NCI-H1048 (cell line): ENCODE measurements at regions not wholly inside any gene's neighbourhood (a gene's known extent, or its start where the extent isn't known, plus 50 kb on each side); places are given as distances from the start of the nearest gene placed in this dataset.
"Not testable (repeated sequence)": the region's sequence is repeated elsewhere in the genome, so short reads cannot be mapped to it uniquely, and the experiment has no call there.

Experiments used
- DNase-seq: peaks from one replicate; lab custom pipeline; 2025; lab: John Stamatoyannopoulos, UW

DNA sequence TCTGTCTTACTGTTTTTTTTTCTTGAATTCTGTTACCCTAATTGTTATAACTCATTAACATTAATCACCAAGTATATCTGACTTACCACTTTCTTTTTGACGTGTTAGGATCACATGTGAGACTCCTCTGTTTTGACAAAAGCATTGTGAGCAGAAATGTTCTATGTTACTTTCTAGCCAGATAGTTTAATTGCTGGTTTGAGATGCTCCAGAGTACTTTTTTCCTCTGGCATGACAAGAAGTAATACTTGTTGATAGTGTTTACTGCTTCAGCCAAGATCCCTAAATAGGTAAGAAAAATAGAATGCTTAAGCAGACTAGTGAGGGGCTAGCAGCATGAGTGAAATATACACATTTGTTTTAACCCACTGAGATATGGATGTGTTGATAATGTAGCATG lies 303.9 kb upstream of the PABPC4L start:
- no peak for DNase-seq

DNA sequence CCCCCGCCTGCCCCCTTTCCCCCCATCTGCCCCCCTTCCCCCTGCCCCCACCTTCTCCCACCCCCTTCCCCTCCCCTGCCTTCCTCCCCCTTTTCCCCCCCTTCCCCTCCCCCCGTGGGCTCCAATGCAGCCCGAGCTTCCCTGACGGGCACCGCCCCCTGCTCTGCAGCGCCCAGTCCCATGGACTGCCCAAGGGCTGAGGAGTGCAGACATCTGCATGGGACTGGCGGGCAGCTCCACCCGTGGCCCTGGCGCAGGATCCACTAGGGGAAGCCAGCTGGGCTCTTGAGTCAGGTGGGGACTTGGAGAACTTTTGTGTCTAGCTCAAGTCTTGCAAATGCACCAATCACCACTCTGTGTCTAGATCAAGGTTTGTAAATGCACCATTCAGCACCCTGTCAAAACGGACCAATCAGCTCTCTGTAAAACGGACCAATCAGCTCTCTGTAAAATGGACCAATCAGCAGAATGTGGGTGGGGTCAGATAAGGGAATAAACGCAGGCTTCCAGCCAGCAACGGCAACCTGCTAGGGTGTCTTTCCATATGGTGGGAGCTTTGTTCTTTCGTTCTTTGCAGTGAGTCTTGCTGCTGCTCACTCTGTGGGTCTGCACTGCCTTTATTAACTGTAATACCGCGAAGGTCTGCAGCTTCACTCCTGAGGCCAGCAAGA lies 300.5 kb upstream of the PABPC4L start:
- no peak for DNase-seq

DNA sequence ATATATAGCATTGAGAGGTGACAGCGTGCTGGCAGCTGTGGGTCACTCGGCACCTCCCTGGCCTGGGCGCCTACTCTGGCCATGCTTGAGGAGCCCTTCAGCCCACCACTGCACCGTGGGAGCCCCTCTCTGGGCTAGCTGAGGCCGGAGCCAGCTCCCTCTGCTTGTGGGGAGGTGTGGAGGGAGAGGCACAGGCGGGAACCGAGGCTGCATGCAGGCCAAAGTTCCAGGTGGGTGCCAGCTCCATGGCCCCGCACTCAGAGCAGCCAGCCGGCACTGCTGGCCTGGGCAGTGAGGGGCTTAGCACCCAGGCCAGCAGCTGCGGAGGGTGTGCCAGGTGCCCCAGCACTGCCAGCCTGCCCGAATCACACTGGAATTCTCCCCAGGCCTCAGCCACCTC lies 299.9 kb upstream of the PABPC4L start:
- not testable (repeated sequence) for DNase-seq

DNA sequence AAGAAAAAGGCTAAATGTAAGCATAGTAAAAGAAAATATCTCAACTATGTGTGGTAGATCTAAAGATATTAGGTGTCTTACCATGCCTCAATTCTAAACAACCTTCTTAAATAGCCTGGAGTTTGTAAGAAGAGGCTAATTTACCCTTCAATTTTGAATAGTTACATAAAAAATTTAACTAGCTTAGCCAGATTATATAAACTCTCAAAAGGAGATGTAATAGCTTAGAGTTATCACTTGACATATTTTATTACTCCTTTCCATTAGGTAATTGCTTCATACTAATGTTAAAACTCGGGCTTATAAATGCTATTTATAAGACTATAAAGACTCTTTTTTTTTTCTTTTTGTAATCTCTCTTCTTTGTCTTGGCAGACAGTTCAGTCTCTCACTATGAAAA lies 297.5 kb upstream of the PABPC4L start:
- DNase-seq = no peak

DNA sequence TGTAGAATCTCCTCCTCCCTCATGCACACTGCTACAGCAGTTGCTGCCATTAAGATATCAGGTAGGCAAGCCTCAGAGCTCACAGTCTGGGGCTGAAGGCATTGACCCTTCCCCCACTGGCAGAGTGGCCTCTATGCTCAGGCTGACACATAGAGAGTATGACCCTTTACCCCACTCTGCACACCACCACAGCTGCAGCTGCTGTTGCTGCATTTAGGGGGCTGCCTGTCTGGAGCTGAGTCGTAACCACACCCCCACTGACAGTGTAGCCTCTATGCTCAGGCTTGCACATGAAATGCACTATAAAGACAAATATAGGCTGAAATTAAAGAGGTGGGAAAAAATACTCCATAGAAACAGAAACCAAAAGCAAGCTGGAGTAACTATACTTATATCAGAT lies 289.3 kb upstream of the PABPC4L start:
- no peak for DNase-seq

DNA sequence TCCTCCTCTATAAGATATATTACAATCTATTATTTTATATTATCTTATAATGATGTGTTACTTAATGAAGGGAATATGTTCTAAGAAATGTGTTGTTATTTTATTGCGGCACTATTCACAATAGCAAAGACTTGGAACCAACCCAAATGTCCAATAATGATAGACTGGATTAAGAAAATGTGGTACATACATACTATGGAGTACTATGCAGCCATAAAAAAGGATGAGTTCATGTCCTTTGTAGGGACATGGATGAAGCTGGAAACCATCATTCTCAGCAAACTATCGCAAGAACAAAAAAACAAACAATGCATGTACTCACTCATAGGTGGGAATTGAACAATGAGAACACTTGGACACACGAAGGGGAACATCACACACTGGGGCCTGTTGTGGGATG lies 281.9 kb upstream of the PABPC4L start:
- DNase-seq = not testable (repeated sequence)

DNA sequence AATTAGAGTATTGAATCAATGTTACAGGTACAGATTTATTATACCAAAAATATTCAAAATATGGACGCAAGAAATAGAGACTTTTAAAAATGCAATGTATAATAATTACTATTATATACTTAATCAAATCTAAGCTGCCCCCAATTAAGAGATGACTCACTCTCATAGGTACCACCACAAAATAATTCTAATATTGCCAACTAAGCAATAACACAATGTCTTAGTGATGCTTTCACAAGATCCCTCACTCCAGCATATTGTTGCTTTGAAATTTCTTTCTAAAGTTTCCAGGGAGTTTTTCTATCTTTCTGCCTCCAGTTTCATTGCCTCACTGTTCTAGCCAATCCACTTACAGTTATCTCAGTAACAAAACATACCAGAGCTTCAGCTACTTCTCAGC lies 270.0 kb upstream of the PABPC4L start:
- DNase-seq = no peak

DNA sequence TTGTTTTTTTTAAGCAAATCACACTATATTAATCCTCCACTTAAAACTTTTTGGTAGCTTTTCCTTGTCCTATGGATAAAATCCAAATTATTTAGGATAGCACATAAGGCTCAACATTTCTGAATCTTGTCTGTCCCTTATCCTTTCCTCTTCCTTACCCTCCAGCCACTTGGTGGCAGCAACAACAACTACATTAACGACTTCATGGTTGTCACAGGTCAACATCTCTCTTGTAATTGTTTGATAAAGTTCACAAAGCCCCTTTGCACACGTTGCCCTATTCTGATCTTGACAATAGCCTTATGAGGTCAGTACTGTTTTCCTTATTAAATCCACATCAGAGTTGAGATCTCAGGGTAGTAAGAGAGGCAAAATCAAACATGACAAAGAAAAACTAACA lies 269.0 kb upstream of the PABPC4L start:
- DNase-seq = no peak

DNA sequence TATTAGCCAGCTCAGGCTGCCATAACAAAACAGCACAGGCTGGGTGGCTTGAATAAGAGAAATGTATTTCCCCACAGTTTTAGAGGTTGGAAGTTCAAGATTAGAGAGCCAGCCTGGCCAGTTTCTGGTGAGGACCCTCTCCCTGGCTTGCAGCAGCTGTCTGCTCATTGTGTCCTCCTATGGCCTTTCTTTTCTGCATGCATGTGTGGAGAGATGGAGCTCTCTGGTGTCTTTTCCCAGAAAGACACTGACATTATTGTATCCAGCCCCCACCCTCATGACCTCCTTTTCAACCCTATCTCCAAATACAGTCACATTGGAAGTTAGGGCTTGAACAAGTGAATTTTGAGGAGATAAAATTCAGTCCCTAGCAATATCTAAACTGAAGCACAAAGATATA lies 263.8 kb upstream of the PABPC4L start:
- no peak for DNase-seq

DNA sequence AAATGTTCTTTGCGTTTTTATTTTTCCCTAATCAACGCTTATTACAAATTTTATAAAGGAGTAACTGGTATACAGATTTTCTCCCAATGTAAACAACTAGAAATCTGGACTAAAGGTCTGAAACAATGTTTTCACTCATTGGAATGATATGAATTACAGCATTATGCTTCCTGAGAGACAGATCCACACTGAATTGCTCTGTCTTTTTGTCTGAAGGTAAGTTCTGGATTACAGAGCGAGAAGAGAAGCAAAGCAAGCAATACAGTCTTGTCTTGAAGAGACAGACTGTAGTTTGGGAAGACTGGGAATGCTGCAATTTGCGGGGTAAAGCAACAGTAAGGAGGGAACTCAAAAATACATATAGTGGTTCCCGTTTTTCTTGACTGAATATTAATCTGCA lies 262.2 kb upstream of the PABPC4L start:
- DNase-seq = no peak

DNA sequence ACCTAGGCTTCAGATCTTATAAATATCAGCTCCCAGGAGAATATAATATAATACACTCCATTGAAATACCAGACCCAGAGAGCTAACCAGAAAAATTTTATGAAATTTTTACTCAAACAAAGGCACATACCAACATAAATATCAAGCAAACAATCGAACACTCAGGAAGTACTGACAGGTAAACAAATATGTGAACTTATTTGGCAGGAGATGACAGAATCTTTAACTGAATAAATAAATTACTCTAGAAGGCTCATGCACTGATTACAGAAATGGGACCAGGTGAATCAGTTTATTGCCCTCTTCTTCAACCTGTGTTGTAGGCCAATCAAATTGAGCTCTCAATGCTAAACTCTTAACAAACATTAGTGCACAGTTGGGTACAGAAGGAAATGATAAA lies 225.2 kb upstream of the PABPC4L start:
- DNase-seq = no peak

DNA sequence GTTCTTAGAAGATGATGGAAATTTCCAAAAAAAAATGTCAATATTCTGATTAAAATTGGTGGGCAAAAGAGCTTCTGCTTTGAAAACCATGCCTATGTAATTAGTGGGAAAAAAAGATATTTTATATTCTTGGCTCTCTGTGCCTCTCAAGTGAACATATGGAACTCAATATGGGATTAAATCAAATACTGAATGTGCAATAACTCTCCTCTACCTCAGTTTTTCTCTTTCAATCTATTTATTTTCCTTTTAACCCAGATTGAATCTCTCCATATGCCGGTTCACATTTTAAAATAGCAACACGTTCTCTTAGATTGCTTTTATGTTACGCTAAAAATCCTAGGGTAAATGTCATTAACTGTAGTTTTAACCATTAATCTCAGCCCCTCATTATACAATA lies 224.2 kb upstream of the PABPC4L start:
- DNase-seq = no peak

DNA sequence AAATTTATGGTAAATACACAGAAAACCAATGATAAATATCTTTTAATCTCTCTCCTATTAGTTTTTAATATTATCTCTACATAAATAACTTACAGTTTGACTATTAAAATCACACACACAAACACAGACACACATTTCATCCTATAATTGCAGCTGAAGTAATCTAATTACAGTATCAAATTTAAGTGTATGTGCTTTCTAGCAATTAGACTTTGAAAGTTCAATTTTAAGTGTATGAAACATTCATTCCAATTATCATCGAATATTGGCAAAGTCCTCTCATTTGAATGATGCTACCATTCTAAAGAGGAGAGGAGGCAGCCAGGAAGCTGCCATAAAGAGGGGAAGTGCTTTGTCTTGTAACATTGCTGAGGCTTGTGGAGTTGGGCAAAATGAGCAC lies 221.2 kb upstream of the PABPC4L start:
- no peak for DNase-seq

DNA sequence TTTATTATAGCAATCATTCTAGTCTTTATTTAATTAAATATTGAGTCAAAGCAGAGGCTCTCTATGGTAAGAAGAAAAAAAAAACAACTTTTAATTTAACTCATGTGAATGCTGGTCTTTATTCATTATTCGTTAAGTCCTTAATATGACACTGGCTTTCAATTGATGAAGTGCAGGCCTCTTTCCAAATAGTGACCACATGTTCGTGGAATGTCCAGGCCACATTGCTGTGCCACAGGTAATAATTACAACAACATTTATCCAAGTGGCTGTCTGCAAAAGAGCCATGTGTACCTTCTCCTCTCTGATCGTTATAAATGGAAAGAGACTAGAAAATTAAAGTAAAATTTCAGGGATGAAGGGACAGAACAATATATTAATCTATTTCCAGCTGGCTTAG lies 220.1 kb upstream of the PABPC4L start:
- no peak for DNase-seq

DNA sequence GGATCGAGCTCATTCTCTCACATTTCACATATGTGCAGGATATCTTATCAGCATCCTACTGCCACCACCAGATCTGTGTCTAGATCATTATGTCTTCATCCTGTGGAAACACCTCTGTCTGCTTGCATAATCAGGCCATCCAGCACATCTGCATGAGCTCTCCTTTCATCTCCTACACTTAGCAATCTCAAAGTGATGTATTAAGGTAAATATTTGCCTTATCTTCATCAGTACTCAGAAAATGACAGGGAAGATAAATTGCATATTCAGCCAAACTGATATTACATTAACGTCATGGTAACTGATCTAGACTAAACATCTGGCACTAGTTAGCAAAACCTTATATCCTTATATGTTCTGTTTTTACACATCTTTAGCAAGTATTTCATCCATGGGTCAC lies 207.3 kb upstream of the PABPC4L start:
- DNase-seq = no peak

DNA sequence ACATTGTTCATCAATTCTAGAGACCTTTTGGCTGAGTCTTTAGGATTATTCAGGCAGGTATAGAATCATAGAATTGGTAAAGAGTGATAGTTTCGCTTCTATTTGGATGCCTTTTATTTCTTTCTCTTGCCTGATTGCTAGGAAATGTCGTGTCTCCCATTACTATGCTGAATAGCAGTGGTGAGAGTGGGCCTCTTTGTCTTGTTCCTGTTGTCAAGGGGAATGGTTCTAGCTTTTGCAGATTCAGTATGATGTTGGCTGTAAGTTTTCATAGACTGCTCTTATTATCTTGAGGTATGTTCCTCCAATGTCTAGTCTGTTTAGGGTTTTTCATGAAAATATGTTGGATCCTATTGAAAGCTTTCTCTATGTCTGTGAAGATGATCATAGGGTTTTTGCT lies 200.2 kb upstream of the PABPC4L start:
- DNase-seq = no peak

DNA sequence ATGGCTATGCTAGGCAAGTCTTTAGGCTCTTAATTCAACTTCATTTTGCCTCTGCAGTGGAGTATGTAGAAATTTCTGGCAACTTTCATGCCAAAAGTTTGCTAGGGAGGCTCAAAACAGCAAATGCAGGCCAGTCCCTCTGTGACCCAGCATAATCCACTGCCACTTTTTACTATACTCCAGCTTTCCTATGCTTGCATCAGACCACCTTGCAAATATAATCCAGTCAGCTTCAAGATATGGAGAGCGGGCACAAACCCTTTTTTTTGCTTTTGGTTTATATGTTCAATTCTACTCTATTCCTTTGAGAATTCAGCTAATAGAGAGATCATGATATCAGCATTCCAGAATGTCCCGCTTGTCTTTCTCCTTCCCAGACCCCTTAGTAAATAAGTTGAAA lies 192.0 kb upstream of the PABPC4L start:
- no peak for DNase-seq

DNA sequence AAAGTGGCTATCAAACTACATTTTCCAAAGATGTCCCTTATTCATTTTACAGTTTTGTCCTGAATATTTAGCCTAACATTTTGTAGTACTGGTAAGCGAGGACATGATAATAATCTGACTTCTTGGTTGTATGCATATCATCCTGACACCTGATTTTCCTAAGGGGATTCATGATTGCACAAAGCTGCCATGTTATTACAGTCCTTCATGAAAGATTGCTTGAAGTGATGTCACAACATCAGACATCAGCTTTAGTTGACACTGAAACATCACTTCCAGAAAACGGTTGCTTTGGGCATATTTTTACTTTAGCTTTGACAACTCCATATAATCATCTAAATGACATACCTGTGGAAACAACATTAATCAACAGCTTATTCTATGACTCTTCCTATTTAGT lies 188.7 kb upstream of the PABPC4L start:
- DNase-seq = no peak

DNA sequence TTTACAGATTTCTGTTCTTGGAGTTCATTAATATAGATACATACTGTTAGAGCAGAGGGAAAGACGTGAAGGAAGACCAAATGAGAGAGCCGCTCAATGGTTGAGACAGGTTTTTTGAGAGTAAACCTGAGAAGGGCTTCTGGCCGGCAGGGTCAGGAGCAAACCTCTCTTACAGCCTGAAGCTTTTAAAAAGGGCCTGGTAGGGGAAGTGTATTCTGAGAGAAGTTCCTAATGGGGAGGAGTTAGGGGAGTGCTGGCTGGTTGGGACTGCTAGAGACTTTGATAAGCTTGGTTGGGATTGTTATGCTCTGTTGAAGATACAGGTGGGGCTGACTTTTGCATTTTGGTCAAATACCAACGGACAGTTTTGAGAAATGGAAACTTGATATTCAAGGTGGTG lies 186.8 kb upstream of the PABPC4L start:
- DNase-seq = no peak

DNA sequence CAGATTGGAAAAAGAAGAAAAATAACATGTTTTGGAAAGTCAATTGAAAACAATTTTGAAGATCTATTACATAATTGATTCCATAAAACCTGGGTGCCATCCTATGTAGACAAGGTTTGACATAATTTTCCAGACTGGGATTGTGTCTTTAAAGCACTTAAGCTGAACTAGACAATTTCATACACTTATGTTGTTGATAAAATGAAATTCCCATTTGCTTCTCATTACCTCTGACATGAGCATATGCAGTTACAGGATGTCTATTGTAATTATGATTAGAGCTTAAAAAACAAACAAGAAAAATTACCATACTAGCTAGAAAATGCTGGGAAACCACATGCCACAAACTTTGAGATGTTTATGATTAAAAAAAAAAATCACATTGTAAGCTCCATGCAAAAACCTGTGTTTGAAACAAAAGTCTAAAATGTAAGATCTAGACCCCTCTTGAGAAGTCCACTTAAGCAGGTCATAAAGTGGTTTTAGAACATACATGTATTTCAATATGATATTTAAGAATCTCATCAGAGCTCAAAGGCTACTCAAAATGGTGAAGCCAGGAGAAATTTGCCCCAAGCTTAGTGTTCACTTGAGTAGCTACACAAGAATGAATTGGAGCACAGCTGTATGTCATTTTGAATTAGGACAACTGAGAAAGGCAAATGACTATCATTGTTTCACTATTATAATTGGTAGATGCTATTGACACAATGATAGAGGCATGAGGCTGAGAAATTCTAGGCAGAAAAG lies 181.1 kb upstream of the PABPC4L start:
- no peak for DNase-seq

DNA sequence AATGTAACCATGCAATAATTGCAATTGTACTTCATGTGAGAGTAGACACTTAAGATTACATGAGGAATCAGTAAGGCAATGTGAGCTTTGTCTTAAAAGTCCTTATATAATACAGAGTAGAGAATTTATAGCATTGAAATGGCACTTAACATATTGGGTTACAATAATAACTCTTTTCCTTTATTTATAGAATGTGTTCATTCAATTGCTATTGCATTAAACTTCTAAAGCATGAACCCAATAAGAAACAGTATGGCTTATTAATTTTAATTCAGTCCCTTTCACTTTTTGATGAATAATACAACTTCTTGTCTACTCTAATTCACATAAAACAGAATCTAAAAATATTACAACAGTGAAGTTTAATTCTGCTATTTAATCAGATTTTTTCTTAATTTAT lies 174.2 kb upstream of the PABPC4L start:
- DNase-seq = no peak

DNA sequence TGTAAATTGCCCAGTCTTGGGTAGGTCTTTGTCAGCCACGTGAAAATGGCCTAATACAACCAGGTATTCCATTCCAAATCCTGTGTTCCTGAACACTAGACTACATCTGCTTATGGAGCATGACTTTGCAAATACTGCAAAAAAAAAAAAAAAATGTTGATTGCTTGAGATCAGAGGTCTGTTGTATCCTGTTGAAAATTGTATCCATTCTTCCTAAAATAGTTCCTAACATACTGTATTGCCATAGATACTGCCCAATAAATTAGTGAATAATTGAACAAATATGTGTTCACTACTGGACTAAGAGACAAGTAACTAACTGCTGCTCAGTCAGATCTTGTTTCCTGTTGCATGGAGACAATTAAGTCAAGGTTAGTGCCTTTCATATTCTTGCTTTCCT lies 164.3 kb upstream of the PABPC4L start:
- no peak for DNase-seq

DNA sequence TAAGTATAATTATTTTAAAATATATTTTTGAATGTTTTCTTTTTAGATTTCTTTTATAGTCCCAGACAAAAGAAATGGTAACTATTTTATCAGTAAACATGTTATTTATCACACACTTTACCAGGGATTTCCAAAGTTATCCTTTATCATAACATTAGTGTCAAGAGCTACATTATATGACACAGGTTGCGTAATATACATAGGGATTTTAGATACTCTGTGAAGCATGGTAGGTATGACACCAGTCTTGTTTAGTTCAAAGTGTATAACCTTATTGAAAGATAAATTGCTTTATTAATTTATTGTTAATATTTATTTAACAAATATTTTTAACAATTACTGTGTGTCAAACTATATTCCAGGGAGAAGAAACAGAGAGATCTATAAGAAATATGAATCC lies 163.3 kb upstream of the PABPC4L start:
- DNase-seq = no peak

DNA sequence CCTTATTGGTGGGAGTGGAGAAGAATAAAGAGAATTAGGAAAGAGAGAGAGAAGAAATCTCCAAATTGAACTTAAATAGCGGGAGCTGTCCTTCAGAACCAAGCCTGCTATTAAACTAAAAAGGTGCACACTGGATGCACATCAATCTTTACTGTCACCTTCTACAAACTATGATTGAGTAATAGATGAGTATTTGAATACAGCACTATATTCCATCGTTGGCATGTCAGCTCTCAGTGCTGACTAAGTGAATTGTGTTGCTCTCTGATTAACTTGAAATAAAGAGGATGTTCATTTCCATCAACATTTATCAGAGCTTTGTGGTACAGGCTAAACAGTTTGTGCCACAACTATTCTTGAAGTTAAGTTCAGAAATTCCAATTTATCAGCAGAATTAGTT lies 143.7 kb upstream of the PABPC4L start:
- no peak for DNase-seq
